SK-MEL-5 (cell line): ENCODE measurements at regions not wholly inside any gene's neighbourhood (a gene's known extent, or its start where the extent isn't known, plus 50 kb on each side); places are given as distances from the start of the nearest gene placed in this dataset.

Experiments
- DNase-seq: peaks from one replicate; pipeline ENCODE4 v3.0.0-alpha.2; 2016; ENCODE audit warnings: low read depth, low spot score
- in situ Hi-C: cut with HindIII; loops from 2 replicates; pipeline ENCODE4 v1.10.0; 2016; ENCODE audit warnings: low sequenced_read_pairs, high pct_unique_total_duplicates, low pct_unique_long_range_greater_than_20kb

- in situ Hi-C loops = no loop called here
- no peak for DNase-seq
These were observed 619.1 kb downstream of the CCDC171 start for GRCh38 chr9:16171911-16172310.

- in situ Hi-C loops = no loop called here
- DNase-seq = no peak
These were observed 620.0 kb downstream of the CCDC171 start for GRCh38 chr9:16172796-16173195.

- in situ Hi-C loops = no loop called here
- no peak for DNase-seq
These were observed 622.1 kb downstream of the CCDC171 start for GRCh38 chr9:16174915-16175314.

- in situ Hi-C loops = no loop called here
- no peak for DNase-seq
These were observed 622.6 kb downstream of the CCDC171 start for GRCh38 chr9:16175461-16175860.

- in situ Hi-C loops = no loop called here
- DNase-seq = no peak
These were observed 625.5 kb downstream of the CCDC171 start for GRCh38 chr9:16178294-16178693.

- DNase-seq = no peak
- in situ Hi-C loops = no loop called here
These were observed 626.7 kb downstream of the CCDC171 start for GRCh38 chr9:16179566-16179965.

- DNase-seq = no peak
- in situ Hi-C loops = no loop called here
These were observed 627.2 kb downstream of the CCDC171 start for GRCh38 chr9:16180091-16180490.

- in situ Hi-C loops = no loop called here
- no peak for DNase-seq
These were observed 627.7 kb downstream of the CCDC171 start for GRCh38 chr9:16180546-16180945.

GRCh38 chr9:16181539-16181938, 628.7 kb downstream of the CCDC171 start:
- in situ Hi-C loops = no loop called here

GRCh38 chr9:16182784-16183183, 629.9 kb downstream of the CCDC171 start:
- in situ Hi-C loops = no loop called here

More at GRCh38 chr9:16181539-16181938, 628.7 kb downstream of the CCDC171 start:
- DNase-seq = no peak

GRCh38 chr9:16184964-16185646, 632.3 kb downstream of the CCDC171 start:
- no peak for DNase-seq
- in situ Hi-C loops = no loop called here

More at GRCh38 chr9:16182784-16183183, 629.9 kb downstream of the CCDC171 start:
- DNase-seq = no peak

- in situ Hi-C loops = no loop called here
- DNase-seq = no peak
These were observed 638.3 kb downstream of the CCDC171 start for GRCh38 chr9:16191191-16191590.

- DNase-seq = peak; percentile 64
- in situ Hi-C loops = no loop called here
These were observed 639.0 kb downstream of the CCDC171 start for GRCh38 chr9:16191691-16192402.

GRCh38 chr9:16192403-16193017, 639.7 kb downstream of the CCDC171 start:
- DNase-seq = no peak
- in situ Hi-C loops = no loop called here

- in situ Hi-C loops = no loop called here
- DNase-seq = no peak
These were observed 640.2 kb downstream of the CCDC171 start for GRCh38 chr9:16193066-16193465.

GRCh38 chr9:16196206-16196605, 643.4 kb downstream of the CCDC171 start:
- DNase-seq = no peak
- in situ Hi-C loops = no loop called here

GRCh38 chr9:16197578-16198370, 644.9 kb downstream of the CCDC171 start:
- no peak for DNase-seq
- in situ Hi-C loops = no loop called here

GRCh38 chr9:16198996-16199395, 646.2 kb downstream of the CCDC171 start:
- in situ Hi-C loops = no loop called here

More at GRCh38 chr9:16198996-16199395, 646.2 kb downstream of the CCDC171 start:
- DNase-seq = no peak
